Left ventricle myocardium inferior (tissue), 1 donor: ENCODE measurements at regions not wholly inside any gene's neighbourhood (a gene's known extent, or its start where the extent isn't known, plus 50 kb on each side); places are given as distances from the start of the nearest gene placed in this dataset.
"Not testable (repeated sequence)": the region's sequence is repeated elsewhere in the genome, so short reads cannot be mapped to it uniquely, and the experiment has no call there.

Source experiments
- DNase-seq: peaks from one replicate; pipeline ENCODE4 v3.0.0-alpha.2; 2020
- H3K27ac ChIP-seq: fragments of 200-600 bp; replicated peaks from 2 replicates; pipeline ENCODE4 v1.8.0; 2021
- H3K27me3 ChIP-seq: fragments of 200-600 bp; 2 replicates; pipeline ENCODE4 v1.8.0; 2021; ENCODE audit warnings: low read depth
- H3K36me3 ChIP-seq: fragments of 200-600 bp; 2 replicates; pipeline ENCODE4 v1.8.0; 2021
- H3K4me1 ChIP-seq: fragments of 200-600 bp; 2 replicates; pipeline ENCODE4 v1.8.0; 2021
- H3K4me3 ChIP-seq: fragments of 200-600 bp; 2 replicates; pipeline ENCODE4 v1.8.0; 2021; ENCODE audit warnings: mild to moderate bottlenecking, moderate library complexity
- H3K9me3 ChIP-seq: fragments of 200-600 bp; replicated peaks from 2 replicates; pipeline ENCODE4 v1.8.0; 2021
- CTCF ChIP-seq: fragments of 200-600 bp; IDR thresholded peaks from 2 replicates; pipeline ENCODE4 v1.8.0; 2021; ENCODE audit warnings: antibody characterized with exemption, mild to moderate bottlenecking, borderline replicate concordance
- intact Hi-C: fragments of 100-400 bp; cut with micrococcal nuclease; formaldehyde crosslinking; loops from one replicate; pipeline ENCODE4 v1.11.0; 2022
- donor health status: DM: no; HTN: yes; CAD: no; lungs with severe emphysema.

GRCh38 chr6:73983367-73983766, 287.4 kb downstream of the CD109 start:
- intact Hi-C loops, result no loop called here
- Histone ChIP-seq H3K36me3 (no peaks in the 10 kb centered on the region), H3K9me3 (peaks cover 19% of the 10 kb centered on the region), H3K4me1 (no peaks in the 10 kb centered on the region), H3K27ac (no peak overlapping the region), H3K27me3 (no peaks in the 10 kb centered on the region), H3K4me3 (no peak overlapping the region)
- DNase-seq, result no peak
- TF ChIP-seq CTCF, result no peak

- no peaks in the 10 kb centered on the region for H3K36me3 ChIP-seq
- intact Hi-C loops, result no loop called here
- no peak for DNase-seq
- no peak overlapping the region for H3K4me3 ChIP-seq
- no peak for TF ChIP-seq CTCF
- H3K27me3 ChIP-seq, result no peaks in the 10 kb centered on the region
- H3K9me3 ChIP-seq, result peaks cover 35% of the 10 kb centered on the region
- no peak overlapping the region for H3K27ac ChIP-seq
- no peaks in the 10 kb centered on the region for H3K4me1 ChIP-seq
Observed at GRCh38 chr6:73980096-73980495, 284.1 kb downstream of the CD109 start.

- no peak for DNase-seq
- TF ChIP-seq CTCF, result no peak
- H3K27ac ChIP-seq, result peak overlapping the region; percentile 10
- no peaks in the 10 kb centered on the region for H3K4me1 ChIP-seq
- intact Hi-C loops, result no loop called here
- peaks cover 46% of the 10 kb centered on the region for H3K9me3 ChIP-seq
- H3K36me3 ChIP-seq, result no peaks in the 10 kb centered on the region
- H3K4me3 ChIP-seq, result no peak overlapping the region
- no peaks in the 10 kb centered on the region for H3K27me3 ChIP-seq
Observed at GRCh38 chr6:73978330-73978729, 282.3 kb downstream of the CD109 start.

GRCh38 chr6:73972518-73972917, 276.5 kb downstream of the CD109 start:
- intact Hi-C loops, H3K4me3 ChIP-seq, H3K4me1 ChIP-seq, H3K27ac ChIP-seq, DNase-seq, H3K36me3 ChIP-seq, H3K27me3 ChIP-seq: not testable (repeated sequence)
- H3K9me3 ChIP-seq, result peaks cover 26% of the 10 kb centered on the region

GRCh38 chr6:73969971-73970970, 274.3 kb downstream of the CD109 start:
- no peak for DNase-seq
- H3K9me3 ChIP-seq, result peaks cover 11% of the 10 kb centered on the region
- TF ChIP-seq CTCF, result peak; percentile 70
- no peak overlapping the region for H3K4me3 ChIP-seq
- H3K36me3 ChIP-seq, result no peaks in the 10 kb centered on the region
- no peaks in the 10 kb centered on the region for H3K27me3 ChIP-seq
- no peaks in the 10 kb centered on the region for H3K4me1 ChIP-seq
- no peak overlapping the region for H3K27ac ChIP-seq
- intact Hi-C loops, result no loop called here

- DNase-seq, result no peak
- TF ChIP-seq CTCF, result no peak
- H3K27me3 ChIP-seq, result no peaks in the 10 kb centered on the region
- no peak overlapping the region for H3K27ac ChIP-seq
- H3K4me1 ChIP-seq, result no peaks in the 10 kb centered on the region
- H3K4me3 ChIP-seq, result no peak overlapping the region
- no peaks in the 10 kb centered on the region for H3K36me3 ChIP-seq
- intact Hi-C loops, result no loop called here
- H3K9me3 ChIP-seq, result no peaks in the 10 kb centered on the region
Observed at GRCh38 chr6:73968221-73968757, 272.3 kb downstream of the CD109 start.
